Smooth muscle cell of the brain vasculature (primary cell): ENCODE measurements at regions not wholly inside any gene's neighbourhood (a gene's known extent, or its start where the extent isn't known, plus 50 kb on each side); places are given as distances from the start of the nearest gene placed in this dataset.

Experiments used
- DNase-seq: peaks from one replicate; pipeline ENCODE4 v3.0.0-alpha.2; 2012; ENCODE audit warnings: low read depth, low spot score

- DNase-seq: no peak
These were observed 500.3 kb downstream of the KLF12 start for GRCh38 chr13:73633817-73634460.

DNA sequence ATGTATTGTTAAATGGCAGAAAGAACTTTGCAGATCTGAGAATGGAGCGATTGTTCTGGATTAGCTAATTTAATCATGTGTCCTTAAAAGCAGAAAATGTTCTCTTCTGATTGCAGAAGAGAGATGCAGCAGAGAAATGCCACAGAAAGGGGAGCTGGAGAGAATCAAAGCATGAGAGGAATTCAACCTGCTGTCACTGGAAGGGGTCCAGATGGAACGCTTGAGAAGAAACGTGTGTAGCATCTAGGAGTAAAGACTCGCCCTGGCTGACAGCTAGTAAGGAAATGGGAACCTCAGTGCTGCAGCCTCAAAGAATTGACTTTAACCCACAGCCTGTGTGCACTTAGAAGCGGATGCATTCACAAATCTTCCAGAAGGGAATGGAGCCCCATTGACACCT is 502.8 kb downstream of the KLF12 start:
- DNase-seq: no peak

GRCh38 chr13:73625562-73626339 is 508.5 kb downstream of the KLF12 start:
- DNase-seq: no peak

DNA sequence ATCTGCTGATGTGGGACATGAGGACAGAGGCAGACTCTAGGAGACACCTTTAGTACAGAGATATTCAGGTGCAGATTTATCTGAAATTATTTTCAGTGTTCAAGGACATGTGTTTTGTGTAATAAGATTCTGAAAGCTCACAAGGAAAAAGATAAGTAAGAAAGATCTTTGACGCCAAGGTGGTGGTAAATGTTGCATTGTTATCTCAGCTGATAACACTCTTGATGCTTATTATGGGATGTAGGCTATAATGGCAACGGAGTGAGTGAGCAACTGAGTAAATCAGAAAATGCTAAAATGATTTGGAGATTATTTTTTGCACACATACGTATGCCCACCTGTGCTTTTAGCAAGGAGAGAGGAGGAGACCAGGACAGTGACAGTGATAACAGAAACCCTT is 510.9 kb downstream of the KLF12 start:
- no peak for DNase-seq

- no peak for DNase-seq
These were observed 511.8 kb downstream of the KLF12 start for GRCh38 chr13:73622381-73622780.

GRCh38 chr13:73618275-73618865 is 515.8 kb downstream of the KLF12 start:
- no peak for DNase-seq

DNA sequence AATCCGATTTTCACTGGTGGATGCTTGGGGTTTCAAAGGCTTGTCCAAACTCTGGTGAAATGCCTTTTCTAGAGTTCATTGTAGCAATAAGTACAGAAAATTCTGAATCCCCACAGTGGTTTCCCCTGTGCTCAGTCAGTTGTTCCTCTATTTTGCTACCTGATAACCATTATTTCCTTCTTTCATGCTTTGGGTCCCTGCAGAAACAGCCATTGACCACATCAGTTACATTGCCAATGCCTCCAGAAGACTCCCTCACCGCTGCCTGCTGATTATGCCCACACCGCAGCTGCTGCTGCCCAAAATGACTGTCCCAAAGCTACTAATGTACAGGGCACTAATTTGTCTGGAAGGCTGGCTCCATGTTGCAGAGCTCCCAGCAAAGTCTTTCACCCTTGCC is 517.3 kb downstream of the KLF12 start:
- no peak for DNase-seq

GRCh38 chr13:73610799-73611592 is 523.2 kb downstream of the KLF12 start:
- DNase-seq: no peak

- DNase-seq: no peak
These were observed 525.3 kb downstream of the KLF12 start for GRCh38 chr13:73608711-73609485.

DNA sequence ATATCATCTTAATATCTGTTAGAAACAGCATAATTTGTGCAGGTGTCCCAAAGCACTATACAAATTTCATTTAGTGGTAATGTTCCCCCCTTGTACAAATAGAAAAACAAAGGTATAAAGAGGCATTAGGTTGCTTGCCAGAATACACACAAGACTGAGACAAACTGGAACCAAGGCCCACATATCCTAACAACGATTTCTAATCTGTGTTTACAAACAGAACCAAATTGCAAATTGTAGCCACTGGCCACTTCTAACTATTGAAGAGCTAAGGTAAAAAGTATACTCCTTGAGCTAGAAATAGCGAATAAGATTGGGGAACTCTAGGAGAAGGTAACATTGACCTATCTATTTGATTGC is 526.1 kb downstream of the KLF12 start:
- no peak for DNase-seq

GRCh38 chr13:73607489-73608156 is 526.6 kb downstream of the KLF12 start:
- no peak for DNase-seq

- DNase-seq: no peak
These were observed 530.6 kb downstream of the KLF12 start for GRCh38 chr13:73603646-73604045.

DNA sequence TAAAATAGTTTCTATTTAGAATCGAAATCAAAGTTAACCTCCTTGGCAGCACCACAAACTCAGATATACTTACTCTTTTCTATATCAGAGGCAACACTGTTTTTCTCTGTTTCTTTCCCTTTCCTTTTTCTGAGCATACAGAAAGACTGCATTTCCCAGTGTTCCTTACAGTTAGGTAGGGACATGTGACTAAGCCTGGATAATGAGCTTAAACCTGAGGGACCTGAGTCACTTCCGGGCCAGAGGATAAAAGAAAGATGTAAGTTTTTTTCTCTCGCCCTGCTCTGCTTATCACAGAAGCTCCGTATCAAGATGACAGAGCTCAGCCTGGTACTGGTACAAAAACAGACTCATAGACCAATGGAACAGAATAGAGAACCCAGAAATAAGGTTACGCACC is 531.9 kb downstream of the KLF12 start:
- DNase-seq: no peak

GRCh38 chr13:73601708-73602107 is 532.5 kb downstream of the KLF12 start:
- no peak for DNase-seq

DNA sequence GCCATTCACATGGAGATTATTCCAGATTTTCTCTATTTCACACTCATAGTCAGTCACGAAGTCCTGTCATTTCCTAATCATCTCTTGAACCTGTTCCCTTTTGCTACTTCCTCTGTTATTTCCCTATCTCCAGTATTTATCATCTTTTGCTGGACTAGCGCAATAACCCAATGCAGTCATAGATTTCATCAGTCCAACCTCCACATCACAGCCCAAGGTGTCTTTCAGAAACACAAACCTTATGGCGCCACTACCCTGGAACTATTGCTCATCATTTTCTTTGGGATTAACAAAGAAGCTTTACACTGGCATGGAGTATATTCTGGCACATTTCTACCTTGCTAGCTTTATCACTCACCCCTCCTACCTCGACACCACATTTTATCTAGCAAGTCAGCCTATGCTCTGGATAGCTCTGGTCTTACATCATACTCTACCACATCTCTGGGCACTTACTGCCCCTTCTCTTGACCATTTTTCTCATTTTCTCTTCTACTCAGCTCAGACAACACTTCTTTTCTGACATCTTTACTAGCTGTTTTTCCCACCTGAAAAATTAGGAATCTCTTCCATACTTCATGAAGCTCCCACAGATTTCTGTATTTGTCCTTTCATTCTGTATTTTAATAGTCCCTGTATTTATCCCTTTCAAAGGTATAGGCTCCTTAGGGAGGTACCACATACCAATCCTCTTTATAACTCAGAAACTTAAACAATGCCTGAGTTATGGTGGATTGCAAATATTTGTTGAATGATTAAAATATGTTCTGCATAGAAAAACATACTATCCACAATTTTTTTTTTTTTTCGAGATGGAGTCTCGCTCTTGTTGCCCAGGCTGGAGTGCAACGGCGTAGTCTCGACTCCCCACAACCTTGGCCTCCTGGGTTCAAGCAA is 534.7 kb downstream of the KLF12 start:
- DNase-seq: no peak

DNA sequence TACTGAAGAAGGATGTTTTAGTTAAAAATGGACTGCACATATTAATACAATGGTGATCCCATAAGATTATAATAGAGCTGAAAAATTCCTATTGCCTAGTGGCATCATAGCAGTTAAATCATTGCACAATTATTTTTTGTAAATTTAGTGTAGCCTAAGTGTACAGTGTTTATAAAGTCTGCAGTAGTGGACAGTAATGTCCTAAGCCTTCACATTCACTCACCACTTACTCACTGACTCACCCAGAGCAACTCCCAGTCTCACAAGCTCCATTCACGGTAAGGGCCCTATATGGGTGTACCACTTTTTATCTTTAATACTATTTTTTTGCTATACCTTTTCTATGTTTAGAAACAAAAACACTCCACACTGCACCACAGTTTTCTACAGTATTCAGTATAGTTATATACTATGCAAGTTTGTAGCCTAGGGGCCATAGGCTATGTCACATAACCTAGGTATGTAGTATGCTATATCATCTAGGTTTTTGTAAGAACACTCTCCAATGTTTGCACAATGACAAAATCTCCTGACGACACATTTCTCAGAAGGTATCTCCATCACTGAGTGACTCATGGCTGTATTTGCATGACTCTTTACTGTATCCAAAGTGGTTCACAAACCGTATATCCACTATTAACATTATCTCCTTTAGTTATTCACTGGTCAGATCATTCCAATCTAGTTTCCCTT is 536.0 kb downstream of the KLF12 start:
- DNase-seq: no peak

- no peak for DNase-seq
These were observed 537.6 kb downstream of the KLF5 start for GRCh38 chr13:73596382-73596781.

GRCh38 chr13:73593199-73593765 is 534.5 kb downstream of the KLF5 start:
- DNase-seq: no peak

DNA sequence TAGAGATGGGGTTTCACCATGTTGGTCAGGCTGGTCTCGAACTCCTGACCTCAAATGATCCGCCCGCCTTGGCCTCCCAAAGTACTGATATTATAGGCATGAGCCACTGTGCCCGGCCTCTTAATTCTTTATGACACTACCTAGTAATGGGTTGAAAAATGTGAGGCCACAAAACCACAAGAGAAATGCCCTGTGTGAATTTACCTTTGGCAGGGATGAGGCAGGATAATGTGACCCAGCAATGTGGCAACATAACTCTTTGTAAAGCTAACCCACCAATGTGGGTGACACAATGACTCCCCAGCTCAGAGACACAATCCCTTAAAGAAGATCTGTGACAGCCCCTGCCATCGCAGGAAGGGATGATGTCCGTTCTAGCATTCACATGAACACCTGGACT is 533.1 kb downstream of the KLF5 start:
- DNase-seq: no peak
